Fibroblast of villous mesenchyme (primary cell): ENCODE measurements at regions not wholly inside any gene's neighbourhood (a gene's known extent, or its start where the extent isn't known, plus 50 kb on each side); places are given as distances from the start of the nearest gene placed in this dataset.

Source experiments
- DNase-seq: peaks from one replicate; pipeline ENCODE4 v3.0.0-alpha.2; 2010; ENCODE audit warnings: low read depth
- H3K4me3 ChIP-seq: 2 replicates; pipeline ENCODE4 v1.5.1; 2011; ENCODE audit warnings: low read depth, mild to moderate bottlenecking, low read length
- TF ChIP-seq, protein P1 (sequence below): IDR thresholded peaks from 2 replicates; pipeline ENCODE4 v1.5.1; 2012; ENCODE audit warnings: low read depth, mild to moderate bottlenecking, low read length; ENCODE audit not compliant: insufficient read depth

DNA sequence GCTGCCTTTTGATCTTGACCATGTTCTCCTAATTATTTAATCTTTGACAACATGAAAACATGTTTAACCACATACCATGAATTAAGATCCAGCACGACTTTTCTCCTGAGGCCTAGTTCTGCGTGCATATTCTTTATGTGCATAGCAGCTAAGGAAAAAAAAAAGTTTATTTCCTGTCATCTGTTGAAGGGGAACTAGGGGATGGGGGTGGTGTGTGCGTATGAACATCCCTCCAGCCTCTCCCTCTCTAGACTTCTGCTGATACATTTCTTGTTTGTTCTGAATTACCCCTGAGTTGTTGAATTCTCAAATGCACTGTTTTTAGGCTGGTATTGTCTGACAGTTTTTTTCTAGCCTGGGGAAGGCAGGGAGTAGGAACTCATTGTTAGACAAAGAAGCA, 543.3 kb downstream of the FGF9 start:
- no peak for DNase-seq
- TF ChIP-seq, protein P1, sequence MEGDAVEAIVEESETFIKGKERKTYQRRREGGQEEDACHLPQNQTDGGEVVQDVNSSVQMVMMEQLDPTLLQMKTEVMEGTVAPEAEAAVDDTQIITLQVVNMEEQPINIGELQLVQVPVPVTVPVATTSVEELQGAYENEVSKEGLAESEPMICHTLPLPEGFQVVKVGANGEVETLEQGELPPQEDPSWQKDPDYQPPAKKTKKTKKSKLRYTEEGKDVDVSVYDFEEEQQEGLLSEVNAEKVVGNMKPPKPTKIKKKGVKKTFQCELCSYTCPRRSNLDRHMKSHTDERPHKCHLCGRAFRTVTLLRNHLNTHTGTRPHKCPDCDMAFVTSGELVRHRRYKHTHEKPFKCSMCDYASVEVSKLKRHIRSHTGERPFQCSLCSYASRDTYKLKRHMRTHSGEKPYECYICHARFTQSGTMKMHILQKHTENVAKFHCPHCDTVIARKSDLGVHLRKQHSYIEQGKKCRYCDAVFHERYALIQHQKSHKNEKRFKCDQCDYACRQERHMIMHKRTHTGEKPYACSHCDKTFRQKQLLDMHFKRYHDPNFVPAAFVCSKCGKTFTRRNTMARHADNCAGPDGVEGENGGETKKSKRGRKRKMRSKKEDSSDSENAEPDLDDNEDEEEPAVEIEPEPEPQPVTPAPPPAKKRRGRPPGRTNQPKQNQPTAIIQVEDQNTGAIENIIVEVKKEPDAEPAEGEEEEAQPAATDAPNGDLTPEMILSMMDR = no peak
- no peak overlapping the region for H3K4me3 ChIP-seq

DNA sequence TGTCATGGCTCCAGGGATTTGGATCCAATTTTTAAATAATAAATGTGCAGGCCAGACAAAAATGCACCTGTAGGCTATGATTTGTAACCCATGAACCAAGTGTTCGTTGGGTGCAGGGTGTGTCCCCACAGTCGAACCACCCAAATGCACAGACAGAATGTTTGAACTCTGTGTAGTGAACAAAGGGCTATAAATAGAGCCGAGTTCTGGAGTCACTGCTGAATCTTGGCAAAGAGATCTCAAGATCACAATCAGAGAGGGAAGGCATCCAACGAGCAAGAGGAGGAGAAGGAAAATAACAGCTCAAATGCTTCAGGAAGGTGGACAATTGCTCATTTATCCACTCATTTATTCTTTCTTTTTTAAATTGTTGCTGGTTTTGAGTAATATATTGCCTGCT, 547.9 kb downstream of the FGF9 start:
- TF ChIP-seq, protein P1 = no peak
- DNase-seq = no peak
- H3K4me3 ChIP-seq = no peak overlapping the region

DNA sequence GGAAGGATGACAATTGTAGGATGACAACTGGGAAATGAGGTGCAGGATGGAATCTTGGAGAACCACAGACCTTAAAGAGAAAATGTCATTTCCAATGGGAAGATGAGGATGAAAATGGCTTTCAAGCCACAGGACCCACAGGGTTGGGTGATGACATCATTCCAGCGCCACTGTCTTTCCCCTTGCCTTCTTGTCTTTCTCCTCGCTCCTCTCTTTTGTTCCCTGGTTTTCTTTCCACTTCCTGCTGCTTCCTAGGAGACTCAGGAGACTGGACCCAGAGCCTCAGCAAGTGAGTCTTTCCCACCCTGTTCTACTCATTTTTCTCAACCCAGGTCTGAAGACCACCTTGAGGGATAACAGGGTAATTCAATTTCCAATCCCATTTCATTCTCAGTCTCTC, 548.8 kb downstream of the FGF9 start:
- no peak overlapping the region for H3K4me3 ChIP-seq
- no peak for DNase-seq
- TF ChIP-seq, protein P1 = no peak

DNA sequence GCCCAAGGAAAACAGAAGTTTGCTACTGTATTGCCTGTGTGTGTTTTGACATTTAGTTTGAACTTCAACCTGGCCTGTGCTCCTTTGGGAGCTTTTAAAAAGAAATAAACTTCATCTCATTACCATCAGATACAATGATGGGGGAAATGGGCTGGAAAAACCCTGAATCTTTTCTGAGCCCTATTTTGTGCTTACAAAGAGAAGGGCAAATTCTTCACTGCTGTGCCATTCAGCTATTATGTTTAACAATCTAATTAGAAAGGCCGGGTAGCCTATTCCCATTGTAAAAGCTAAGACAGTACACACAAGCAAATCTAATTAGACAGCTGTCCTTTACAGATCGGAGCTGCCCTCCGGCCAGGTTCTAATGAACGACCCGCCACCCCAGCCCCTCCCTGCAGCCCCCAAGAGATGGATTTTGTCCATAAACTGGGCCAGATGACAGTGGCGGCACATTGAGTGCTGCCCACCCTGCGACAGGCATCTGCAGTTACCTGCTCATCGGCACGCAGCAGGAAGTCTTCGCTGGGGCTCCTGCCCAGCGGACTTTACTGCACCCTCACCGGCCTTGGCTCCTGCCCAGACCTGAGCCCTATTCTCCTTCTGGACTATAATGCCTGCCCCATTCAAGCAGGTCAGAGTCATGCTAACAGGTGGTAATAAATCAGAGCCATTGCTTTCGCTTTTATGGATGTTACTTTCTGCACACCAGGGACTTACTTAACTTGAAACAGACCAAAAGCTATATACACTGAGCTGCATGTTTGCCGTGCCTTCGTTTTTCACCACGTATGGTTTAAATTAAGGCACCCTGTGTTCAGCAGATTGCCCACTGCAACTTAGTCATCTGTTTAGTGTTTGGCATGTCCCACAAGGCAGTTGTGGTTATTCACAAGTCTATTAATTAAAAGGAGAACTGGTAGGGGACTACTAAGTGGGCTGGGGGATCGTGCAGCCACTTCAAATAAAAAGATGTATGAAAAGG, 549.6 kb downstream of the FGF9 start:
- no peak for DNase-seq
- H3K4me3 ChIP-seq = no peak overlapping the region
- TF ChIP-seq, protein P1 = no peak

DNA sequence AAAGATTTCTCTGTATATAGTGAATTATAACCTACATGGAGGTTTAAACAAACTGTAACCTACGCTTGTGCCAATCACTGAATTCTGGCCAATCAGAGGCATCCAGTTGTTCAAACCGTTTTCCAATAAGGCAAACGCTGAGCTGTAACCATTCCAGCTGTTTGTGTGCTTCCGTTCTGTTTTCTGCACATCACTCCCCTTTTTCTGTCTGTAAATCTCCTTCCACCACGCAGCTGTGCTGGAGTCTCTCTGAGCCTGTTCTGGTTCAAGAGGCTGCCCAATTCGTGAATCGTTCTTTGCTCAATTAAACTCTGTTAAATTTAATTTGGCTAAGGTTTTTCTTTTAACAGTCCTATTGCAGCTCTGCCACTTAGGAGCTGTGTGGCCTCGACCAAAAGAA, 552.5 kb downstream of the FGF9 start:
- no peak overlapping the region for H3K4me3 ChIP-seq
- no peak for DNase-seq
- TF ChIP-seq, protein P1 = no peak

DNA sequence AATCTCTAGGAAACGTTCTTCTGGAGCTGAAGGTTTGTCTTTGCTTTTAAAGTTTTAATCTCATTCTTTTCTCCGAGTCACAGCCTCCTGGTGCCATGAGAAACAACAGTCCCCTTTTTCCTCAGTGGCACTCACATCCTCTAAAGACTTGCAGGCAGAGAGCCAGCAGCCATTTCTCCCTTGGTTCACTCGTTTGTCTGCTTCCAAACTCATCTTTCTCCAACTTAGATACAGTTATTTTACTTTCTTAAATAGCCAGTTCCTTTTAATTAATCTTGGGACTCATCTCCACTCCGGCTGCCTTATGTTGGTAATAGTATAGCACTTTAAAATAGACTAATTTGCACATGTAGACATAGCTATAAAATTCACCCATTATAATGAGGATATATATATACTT, 555.2 kb downstream of the FGF9 start:
- TF ChIP-seq, protein P1 = no peak
- DNase-seq = no peak

More for the DNA sequence above, 555.2 kb downstream of the FGF9 start:
- no peak overlapping the region for H3K4me3 ChIP-seq
